Activated gamma-delta T cell (primary cell): ENCODE measurements at regions not wholly inside any gene's neighbourhood (a gene's known extent, or its start where the extent isn't known, plus 50 kb on each side); places are given as distances from the start of the nearest gene placed in this dataset.
"Not testable (repeated sequence)": the region's sequence is repeated elsewhere in the genome, so short reads cannot be mapped to it uniquely, and the experiment has no call there.

ENCODE experiments used
- DNase-seq: peaks from one replicate; lab custom pipeline; 2025; lab: John Stamatoyannopoulos, UW

- DNase-seq, result no peak
Observed at GRCh38 chr6:6748001-6748400, 159.5 kb downstream of the LY86 start.

GRCh38 chr6:6749702-6750491, 161.4 kb downstream of the LY86 start:
- DNase-seq, result no peak

- no peak for DNase-seq
Observed at GRCh38 chr6:6750594-6751265, 162.2 kb downstream of the LY86 start.

DNA sequence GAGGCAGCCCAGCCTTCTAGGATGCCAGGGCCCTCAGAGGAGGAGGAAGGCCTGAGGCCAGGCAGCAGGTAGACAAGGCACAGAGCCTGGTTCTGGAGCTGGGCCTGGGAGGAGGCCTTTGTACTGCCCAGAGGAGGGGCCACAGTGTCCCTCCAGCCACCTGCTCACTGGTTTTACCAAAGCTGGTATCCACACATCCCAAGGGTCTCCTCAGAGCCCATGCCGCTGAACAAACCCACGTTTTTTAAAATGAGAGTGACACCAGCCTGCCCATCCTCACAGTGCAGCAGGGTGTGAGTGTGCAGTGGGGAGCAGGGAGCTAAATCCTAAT, 162.7 kb downstream of the LY86 start:
- no peak for DNase-seq

- DNase-seq, result no peak
Observed at GRCh38 chr6:6751619-6752023, 163.1 kb downstream of the LY86 start.

- no peak for DNase-seq
Observed at GRCh38 chr6:6752129-6752528, 163.6 kb downstream of the LY86 start.

DNA sequence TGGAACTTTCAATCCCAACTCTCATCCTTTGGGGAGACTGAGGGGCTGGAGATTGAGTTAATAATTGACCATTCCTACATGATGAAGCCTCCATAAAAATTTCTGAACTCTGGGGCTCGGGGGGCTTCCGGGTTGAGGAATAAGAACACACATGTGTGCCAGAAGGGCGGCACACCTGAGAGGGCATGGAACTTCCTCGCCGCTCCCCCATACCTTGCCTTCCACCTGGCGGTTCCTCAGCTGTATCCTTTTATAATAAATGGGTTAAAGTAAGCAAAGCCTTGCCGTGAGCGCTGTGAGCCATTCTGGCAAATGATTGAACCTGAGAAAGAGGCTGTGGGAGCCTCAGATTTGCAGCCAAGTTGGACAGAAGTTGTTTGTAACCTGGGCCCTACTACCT, 164.8 kb downstream of the LY86 start:
- DNase-seq, result no peak

- no peak for DNase-seq
Observed at GRCh38 chr6:6756526-6756925, 168.0 kb downstream of the LY86 start.

DNA sequence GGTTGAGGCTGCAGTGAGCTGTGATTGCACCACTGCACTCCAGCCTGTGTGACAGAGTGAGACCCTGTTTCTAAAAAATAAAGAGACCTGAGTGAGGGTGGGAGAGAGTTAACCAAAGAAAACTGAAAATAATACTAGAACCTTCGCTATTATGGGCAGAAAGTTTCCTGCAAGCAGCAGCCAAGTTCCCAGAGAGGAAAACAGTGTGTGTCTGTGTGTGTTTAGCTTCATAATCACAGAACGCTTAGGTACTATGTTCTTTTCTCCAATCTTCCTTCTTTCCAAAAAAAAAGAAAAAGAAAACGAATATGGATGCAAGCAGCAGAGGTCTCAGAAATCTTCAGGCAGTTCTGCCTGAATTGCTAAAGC, 170.0 kb downstream of the LY86 start:
- DNase-seq, result no peak

DNA sequence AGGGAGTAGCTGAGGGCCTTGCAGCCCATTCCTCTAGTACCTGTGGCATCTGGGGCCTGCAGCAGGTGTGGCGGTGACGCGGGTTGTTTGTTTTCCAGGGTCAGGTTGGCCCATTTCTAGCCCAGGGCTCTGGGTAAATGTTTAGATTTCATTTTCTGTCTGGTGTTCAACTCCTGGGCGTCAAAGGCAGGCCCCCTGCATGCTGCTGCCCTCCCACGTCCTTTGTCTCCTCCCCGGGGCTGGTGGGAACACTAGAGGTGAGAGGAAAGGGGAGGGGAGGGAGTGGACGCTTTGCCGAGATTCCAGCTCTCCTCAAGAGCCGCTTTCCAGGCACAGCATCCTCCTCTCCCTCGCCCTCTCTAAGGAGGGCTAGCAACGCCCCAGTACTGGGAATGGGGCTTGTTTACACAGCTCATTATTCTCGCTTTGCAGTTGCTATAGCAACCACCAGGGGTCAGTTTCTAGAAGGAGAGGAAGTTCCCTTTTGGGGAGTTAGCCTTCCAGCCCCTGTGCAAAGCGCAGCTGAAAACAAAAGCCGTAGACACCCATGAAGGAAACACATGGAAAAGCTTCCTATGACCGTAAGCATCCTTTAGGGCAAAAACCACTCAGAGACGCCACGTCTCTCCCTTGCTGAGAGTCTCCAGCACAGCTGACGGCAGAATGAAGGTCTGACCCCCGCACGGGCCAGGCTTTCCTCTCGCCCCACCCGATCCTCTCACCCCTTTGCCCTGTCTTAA, 170.6 kb downstream of the LY86 start:
- no peak for DNase-seq

GRCh38 chr6:6760002-6760401, 171.5 kb downstream of the LY86 start:
- DNase-seq, result no peak

- DNase-seq, result not testable (repeated sequence)
Observed at GRCh38 chr6:6762566-6762965, 174.0 kb downstream of the LY86 start.

GRCh38 chr6:6764764-6765434, 176.4 kb downstream of the LY86 start:
- no peak for DNase-seq

DNA sequence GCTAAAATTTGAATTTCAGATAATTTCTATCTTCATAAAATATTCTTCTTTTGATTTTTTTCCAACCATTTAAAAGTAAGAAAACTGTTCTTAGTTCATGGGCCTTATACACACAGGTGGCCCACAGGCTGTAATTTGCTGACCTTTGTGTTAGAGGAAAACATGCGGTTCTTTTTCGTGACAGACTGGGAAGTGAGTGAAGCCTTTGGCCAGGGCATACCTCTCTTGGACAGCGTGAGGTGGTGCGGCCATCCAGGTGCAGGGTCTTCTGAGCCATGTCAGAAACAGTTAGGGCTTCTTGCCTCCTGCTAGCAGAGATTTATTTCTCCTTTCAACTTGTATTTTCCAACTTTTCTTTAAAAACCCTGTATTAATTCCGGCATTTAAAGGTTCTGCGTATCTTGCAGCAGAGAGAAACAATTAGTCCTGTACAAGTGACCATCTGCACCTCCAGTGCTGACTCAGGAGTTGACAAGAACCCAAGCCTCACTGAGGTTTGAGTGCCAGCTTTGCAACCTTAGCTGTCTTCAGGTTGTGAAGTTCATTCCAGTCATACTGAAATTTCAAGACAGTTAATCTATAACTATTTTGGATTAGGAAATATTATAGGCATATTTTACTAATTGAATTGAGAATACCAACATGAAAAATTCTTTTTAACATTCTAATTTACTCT, 177.8 kb downstream of the LY86 start:
- DNase-seq, result no peak

GRCh38 chr6:6769466-6769865, 180.9 kb downstream of the LY86 start:
- DNase-seq, result no peak

GRCh38 chr6:6771224-6771945, 182.9 kb downstream of the LY86 start:
- no peak for DNase-seq

- DNase-seq, result no peak
Observed at GRCh38 chr6:6771964-6772363, 183.4 kb downstream of the LY86 start.

DNA sequence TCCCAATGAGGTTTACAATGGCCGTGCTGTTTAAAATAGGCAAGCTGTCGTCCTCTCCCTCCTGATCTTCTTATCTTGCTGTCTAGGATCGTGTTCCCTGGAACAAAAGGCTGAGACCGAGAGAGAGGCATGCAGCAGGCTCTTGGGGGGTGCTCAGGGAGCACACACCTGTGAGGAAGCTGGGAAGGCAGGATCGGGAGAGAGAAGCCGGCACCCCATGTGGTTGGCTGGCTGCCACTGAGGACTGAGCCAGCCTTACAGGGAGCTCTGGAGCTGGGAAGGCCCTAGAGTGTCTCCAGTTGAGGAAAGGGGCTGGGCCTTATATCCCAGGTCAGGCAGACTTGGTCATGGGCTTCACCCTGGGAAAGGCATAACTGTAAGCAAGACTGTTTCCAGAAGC, 184.2 kb downstream of the LY86 start:
- DNase-seq, result no peak

GRCh38 chr6:6775074-6775473, 186.6 kb downstream of the LY86 start:
- no peak for DNase-seq

GRCh38 chr6:6780231-6780630, 191.7 kb downstream of the LY86 start:
- no peak for DNase-seq

DNA sequence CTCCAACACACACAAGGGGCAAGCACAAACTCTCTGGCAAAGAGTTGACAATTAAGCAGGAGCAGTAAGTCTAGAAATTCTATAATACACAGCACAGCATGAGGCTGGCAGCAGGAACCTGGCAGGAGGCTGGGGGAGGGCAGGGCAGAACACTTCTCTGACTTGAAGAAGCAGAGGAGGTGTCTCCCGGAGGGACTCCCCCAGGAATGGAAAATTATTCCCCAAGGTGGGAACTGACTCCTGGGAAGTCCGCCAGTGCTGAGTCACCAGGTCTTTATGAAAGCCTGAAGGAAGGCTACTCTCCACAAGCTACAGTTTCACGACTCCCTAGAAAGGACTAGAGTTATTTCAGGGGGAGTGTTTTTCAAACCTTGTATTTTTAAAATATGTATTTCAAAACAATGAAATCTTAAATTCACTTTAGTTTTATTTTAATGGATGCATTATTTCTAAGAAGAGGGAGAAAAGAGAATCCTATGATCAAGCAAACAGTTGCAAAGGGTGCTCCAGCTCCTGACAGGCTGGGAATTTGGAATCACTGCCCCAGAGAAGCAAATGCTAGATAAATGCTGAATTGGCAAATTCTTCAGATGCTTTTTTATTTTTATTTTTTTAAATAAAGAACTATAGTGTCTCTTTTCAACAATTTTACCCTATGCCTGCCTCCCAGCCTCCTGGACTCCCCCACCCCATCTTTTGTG, 192.8 kb downstream of the LY86 start:
- DNase-seq, result no peak
